ENCODE measurements at regions not wholly inside any gene's neighbourhood (a gene's known extent, or its start where the extent isn't known, plus 50 kb on each side); places are given as distances from the start of the nearest gene placed in this dataset.

DNA sequence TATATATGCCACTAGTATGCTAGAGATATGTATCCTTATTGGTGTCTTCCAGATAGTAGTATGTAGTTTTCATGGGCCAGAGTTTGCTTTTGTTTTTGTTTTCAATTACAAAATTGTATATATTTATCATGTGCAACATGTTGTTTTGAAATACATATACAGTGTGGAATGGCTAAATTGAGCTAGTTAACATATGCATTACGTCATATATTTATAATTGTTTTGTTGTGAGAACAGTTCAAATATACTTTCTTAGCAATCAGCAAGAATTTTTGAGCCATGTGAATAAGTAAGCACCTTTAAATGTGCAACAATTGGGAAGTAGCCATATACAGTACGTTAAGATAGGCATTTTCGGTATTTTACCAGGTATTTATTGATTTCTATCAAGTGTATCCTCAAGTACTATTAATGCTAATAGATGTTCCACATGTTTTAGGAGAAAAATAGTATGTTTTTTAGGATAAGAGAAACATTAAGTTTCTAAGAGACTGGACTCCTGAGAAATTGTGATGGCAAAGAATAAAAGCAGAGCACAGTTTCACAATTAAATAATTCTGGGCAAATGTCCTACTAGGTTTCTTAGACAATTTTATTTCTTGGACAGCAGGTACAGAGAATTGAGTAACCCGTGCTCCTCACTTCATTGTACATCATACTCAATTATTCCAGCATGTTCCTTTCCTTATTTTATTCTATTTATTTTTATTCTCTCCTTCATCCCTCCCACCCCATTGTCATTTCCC, 60.5 kb upstream of the SLC5A12 start:
- no peak for TF ChIP-seq EZH2 (IDR thresholded peaks at IDR 0.05; ENCODE audit: borderline replicate concordance, low read length)
- TF ChIP-seq, protein P1, sequence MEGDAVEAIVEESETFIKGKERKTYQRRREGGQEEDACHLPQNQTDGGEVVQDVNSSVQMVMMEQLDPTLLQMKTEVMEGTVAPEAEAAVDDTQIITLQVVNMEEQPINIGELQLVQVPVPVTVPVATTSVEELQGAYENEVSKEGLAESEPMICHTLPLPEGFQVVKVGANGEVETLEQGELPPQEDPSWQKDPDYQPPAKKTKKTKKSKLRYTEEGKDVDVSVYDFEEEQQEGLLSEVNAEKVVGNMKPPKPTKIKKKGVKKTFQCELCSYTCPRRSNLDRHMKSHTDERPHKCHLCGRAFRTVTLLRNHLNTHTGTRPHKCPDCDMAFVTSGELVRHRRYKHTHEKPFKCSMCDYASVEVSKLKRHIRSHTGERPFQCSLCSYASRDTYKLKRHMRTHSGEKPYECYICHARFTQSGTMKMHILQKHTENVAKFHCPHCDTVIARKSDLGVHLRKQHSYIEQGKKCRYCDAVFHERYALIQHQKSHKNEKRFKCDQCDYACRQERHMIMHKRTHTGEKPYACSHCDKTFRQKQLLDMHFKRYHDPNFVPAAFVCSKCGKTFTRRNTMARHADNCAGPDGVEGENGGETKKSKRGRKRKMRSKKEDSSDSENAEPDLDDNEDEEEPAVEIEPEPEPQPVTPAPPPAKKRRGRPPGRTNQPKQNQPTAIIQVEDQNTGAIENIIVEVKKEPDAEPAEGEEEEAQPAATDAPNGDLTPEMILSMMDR (IDR thresholded peaks at IDR 0.05; ENCODE audit: low read length): no peak
